ENCODE measurements at regions not wholly inside any gene's neighbourhood (a gene's known extent, or its start where the extent isn't known, plus 50 kb on each side); places are given as distances from the start of the nearest gene placed in this dataset.
"Not testable (repeated sequence)": the region's sequence is repeated elsewhere in the genome, so short reads cannot be mapped to it uniquely, and the experiment has no call there.

- H2BK5ac ChIP-seq (ENCODE audit: low read length) = no peak overlapping the region
- H3K4me1 ChIP-seq (ENCODE audit: control insufficient read depth, low read depth, low read length) = no peaks in the 10 kb centered on the region
- H2BK120ac ChIP-seq (ENCODE audit: low read depth, low read length) = no peak overlapping the region
- H3K4me2 ChIP-seq (ENCODE audit: low read length) = no peak overlapping the region
- H3K79me2 ChIP-seq (ENCODE audit: control insufficient read depth, insufficient read depth, low read length) = no peaks in the 10 kb centered on the region
- WGBS (ENCODE audit: extremely low coverage, insufficient coverage, low lambda C conversion rate) = no CpG with 5 or more reads among the region's 5 CpGs
- no peak overlapping the region for H3K9ac ChIP-seq (ENCODE audit: low read length)
- H3K36me3 ChIP-seq (ENCODE audit: control insufficient read depth, insufficient read depth, low read length) = no peaks in the 10 kb centered on the region
- H3K4ac ChIP-seq (ENCODE audit: low read depth, low read length) = no peak overlapping the region
- no peak overlapping the region for H3K23ac ChIP-seq (ENCODE audit: low read length)
- no peak overlapping the region for H3K4me3 ChIP-seq (ENCODE audit: low read length)
- H4K8ac ChIP-seq (ENCODE audit: low read depth, low read length) = no peak overlapping the region
- H3K18ac ChIP-seq (ENCODE audit: low read length) = no peak overlapping the region
- no peak overlapping the region for H4K5ac ChIP-seq (ENCODE audit: low read length)
- H3K27ac ChIP-seq (ENCODE audit: low read depth, low read length) = no peak overlapping the region
- H3K56ac ChIP-seq (ENCODE audit: low read length) = no peak overlapping the region
- no peaks in the 10 kb centered on the region for H3K27me3 ChIP-seq (ENCODE audit: insufficient read depth, low read length, poor library complexity)
- no peak overlapping the region for H2AK5ac ChIP-seq (ENCODE audit: low read length)
- H2BK15ac ChIP-seq (replicated peaks; ENCODE audit: low read depth) = no peak overlapping the region
- DNase-seq = no peak
- no peaks in the 10 kb centered on the region for H3K79me1 ChIP-seq (ENCODE audit: low read length)
Measured at GRCh38 chr2:21837168-21837960, 713.6 kb downstream of the TDRD15 start.

- H2BK120ac ChIP-seq (ENCODE audit: low read depth, low read length) = no peak overlapping the region
- H3K9ac ChIP-seq (ENCODE audit: low read length) = no peak overlapping the region
- H3K79me1 ChIP-seq (ENCODE audit: low read length) = no peaks in the 10 kb centered on the region
- no peaks in the 10 kb centered on the region for H3K36me3 ChIP-seq (ENCODE audit: control insufficient read depth, insufficient read depth, low read length)
- no CpG with 5 or more reads among the region's 3 CpGs for whole genome bisulfite sequencing (ENCODE audit: extremely low coverage, insufficient coverage, low lambda C conversion rate)
- H3K56ac ChIP-seq (ENCODE audit: low read length) = no peak overlapping the region
- H3K79me2 ChIP-seq (ENCODE audit: control insufficient read depth, insufficient read depth, low read length) = no peaks in the 10 kb centered on the region
- no peak overlapping the region for H3K4me2 ChIP-seq (ENCODE audit: low read length)
- no peak overlapping the region for H3K4me3 ChIP-seq (ENCODE audit: low read length)
- no peak overlapping the region for H4K8ac ChIP-seq (ENCODE audit: low read depth, low read length)
- no peak overlapping the region for H2BK15ac ChIP-seq (replicated peaks; ENCODE audit: low read depth)
- peak; percentile 80 for DNase-seq
- no peak overlapping the region for H4K5ac ChIP-seq (ENCODE audit: low read length)
- H3K18ac ChIP-seq (ENCODE audit: low read length) = no peak overlapping the region
- H3K27ac ChIP-seq (ENCODE audit: low read depth, low read length) = peak overlapping the region; percentile 55
- H3K4me1 ChIP-seq (ENCODE audit: control insufficient read depth, low read depth, low read length) = no peaks in the 10 kb centered on the region
- H2AK5ac ChIP-seq (ENCODE audit: low read length) = no peak overlapping the region
- H3K4ac ChIP-seq (ENCODE audit: low read depth, low read length) = no peak overlapping the region
- H3K23ac ChIP-seq (ENCODE audit: low read length) = no peak overlapping the region
- H3K27me3 ChIP-seq (ENCODE audit: insufficient read depth, low read length, poor library complexity) = no peaks in the 10 kb centered on the region
- H2BK5ac ChIP-seq (ENCODE audit: low read length) = no peak overlapping the region
Measured at GRCh38 chr2:21841341-21841740, 717.6 kb downstream of the TDRD15 start.

GRCh38 chr2:21850367-21850766 is 726.6 kb downstream of the TDRD15 start:
- H2BK5ac ChIP-seq (ENCODE audit: low read length); H3K56ac ChIP-seq (ENCODE audit: low read length); H4K5ac ChIP-seq (ENCODE audit: low read length); H3K79me1 ChIP-seq (ENCODE audit: low read length); H2BK15ac ChIP-seq (replicated peaks; ENCODE audit: low read depth); H3K18ac ChIP-seq (ENCODE audit: low read length); H3K36me3 ChIP-seq (ENCODE audit: control insufficient read depth, insufficient read depth, low read length); H2BK120ac ChIP-seq (ENCODE audit: low read depth, low read length); H3K4ac ChIP-seq (ENCODE audit: low read depth, low read length); DNase-seq; H3K9ac ChIP-seq (ENCODE audit: low read length); H2AK5ac ChIP-seq (ENCODE audit: low read length); H3K79me2 ChIP-seq (ENCODE audit: control insufficient read depth, insufficient read depth, low read length); H4K8ac ChIP-seq (ENCODE audit: low read depth, low read length); H3K23ac ChIP-seq (ENCODE audit: low read length); H3K27ac ChIP-seq (ENCODE audit: low read depth, low read length); H3K4me3 ChIP-seq (ENCODE audit: low read length); H3K4me2 ChIP-seq (ENCODE audit: low read length); H3K27me3 ChIP-seq (ENCODE audit: insufficient read depth, low read length, poor library complexity); H3K4me1 ChIP-seq (ENCODE audit: control insufficient read depth, low read depth, low read length): not testable (repeated sequence)
- no CpG with 5 or more reads among the region's 7 CpGs for WGBS (ENCODE audit: extremely low coverage, insufficient coverage, low lambda C conversion rate)

GRCh38 chr2:21854938-21855337 is 731.2 kb downstream of the TDRD15 start:
- Histone ChIP-seq H4K5ac (ENCODE audit: low read length) (no peak overlapping the region), H2AK5ac (ENCODE audit: low read length) (no peak overlapping the region), H3K27me3 (ENCODE audit: insufficient read depth, low read length, poor library complexity) (no peaks in the 10 kb centered on the region), H4K8ac (ENCODE audit: low read depth, low read length) (no peak overlapping the region), H2BK120ac (ENCODE audit: low read depth, low read length) (no peak overlapping the region), H2BK15ac (replicated peaks; ENCODE audit: low read depth) (no peak overlapping the region), H3K18ac (ENCODE audit: low read length) (no peak overlapping the region), H3K4me1 (ENCODE audit: control insufficient read depth, low read depth, low read length) (no peaks in the 10 kb centered on the region), H3K79me1 (ENCODE audit: low read length) (no peaks in the 10 kb centered on the region), H3K36me3 (ENCODE audit: control insufficient read depth, insufficient read depth, low read length) (no peaks in the 10 kb centered on the region), H3K79me2 (ENCODE audit: control insufficient read depth, insufficient read depth, low read length) (no peaks in the 10 kb centered on the region), H3K27ac (ENCODE audit: low read depth, low read length) (no peak overlapping the region), H3K4me3 (ENCODE audit: low read length) (no peak overlapping the region), H2BK5ac (ENCODE audit: low read length) (no peak overlapping the region), H3K23ac (ENCODE audit: low read length) (no peak overlapping the region), H3K56ac (ENCODE audit: low read length) (no peak overlapping the region), H3K4me2 (ENCODE audit: low read length) (no peak overlapping the region), H3K4ac (ENCODE audit: low read depth, low read length) (no peak overlapping the region), H3K9ac (ENCODE audit: low read length) (no peak overlapping the region)
- DNase-seq = no peak
- WGBS (ENCODE audit: extremely low coverage, insufficient coverage, low lambda C conversion rate) = no CpG with 5 or more reads among the region's 3 CpGs

GRCh38 chr2:21856708-21857107 is 732.9 kb downstream of the TDRD15 start:
- no peak overlapping the region for H2BK120ac ChIP-seq (ENCODE audit: low read depth, low read length)
- no CpG with 5 or more reads among the region's 3 CpGs for WGBS (ENCODE audit: extremely low coverage, insufficient coverage, low lambda C conversion rate)
- no peak overlapping the region for H3K9ac ChIP-seq (ENCODE audit: low read length)

GRCh38 chr2:21860907-21861306 is 737.1 kb downstream of the TDRD15 start:
- no peak overlapping the region for H4K8ac ChIP-seq (ENCODE audit: low read depth, low read length)
- no peak for DNase-seq
- no peaks in the 10 kb centered on the region for H3K4me1 ChIP-seq (ENCODE audit: control insufficient read depth, low read depth, low read length)
- H2AK5ac ChIP-seq (ENCODE audit: low read length) = no peak overlapping the region
- H3K79me1 ChIP-seq (ENCODE audit: low read length) = no peaks in the 10 kb centered on the region
- H3K4me2 ChIP-seq (ENCODE audit: low read length) = no peak overlapping the region
- H2BK5ac ChIP-seq (ENCODE audit: low read length) = no peak overlapping the region
- H3K4ac ChIP-seq (ENCODE audit: low read depth, low read length) = no peak overlapping the region
- no peak overlapping the region for H3K9ac ChIP-seq (ENCODE audit: low read length)
- WGBS (ENCODE audit: extremely low coverage, insufficient coverage, low lambda C conversion rate) = no CpG with 5 or more reads among the region's 2 CpGs
- no peak overlapping the region for H3K18ac ChIP-seq (ENCODE audit: low read length)
- H3K36me3 ChIP-seq (ENCODE audit: control insufficient read depth, insufficient read depth, low read length) = no peaks in the 10 kb centered on the region
- H3K79me2 ChIP-seq (ENCODE audit: control insufficient read depth, insufficient read depth, low read length) = no peaks in the 10 kb centered on the region
- no peak overlapping the region for H3K56ac ChIP-seq (ENCODE audit: low read length)
- H3K27me3 ChIP-seq (ENCODE audit: insufficient read depth, low read length, poor library complexity) = no peaks in the 10 kb centered on the region
- no peak overlapping the region for H2BK120ac ChIP-seq (ENCODE audit: low read depth, low read length)
- H3K4me3 ChIP-seq (ENCODE audit: low read length) = no peak overlapping the region
- H3K27ac ChIP-seq (ENCODE audit: low read depth, low read length) = no peak overlapping the region
- no peak overlapping the region for H4K5ac ChIP-seq (ENCODE audit: low read length)
- H3K23ac ChIP-seq (ENCODE audit: low read length) = no peak overlapping the region
- H2BK15ac ChIP-seq (replicated peaks; ENCODE audit: low read depth) = no peak overlapping the region

More at GRCh38 chr2:21856708-21857107, 732.9 kb downstream of the TDRD15 start:
- Histone ChIP-seq H4K5ac (ENCODE audit: low read length) (no peak overlapping the region), H3K27me3 (ENCODE audit: insufficient read depth, low read length, poor library complexity) (no peaks in the 10 kb centered on the region), H3K4me1 (ENCODE audit: control insufficient read depth, low read depth, low read length) (no peaks in the 10 kb centered on the region), H3K23ac (ENCODE audit: low read length) (no peak overlapping the region), H3K56ac (ENCODE audit: low read length) (no peak overlapping the region), H3K18ac (ENCODE audit: low read length) (no peak overlapping the region), H3K27ac (ENCODE audit: low read depth, low read length) (no peak overlapping the region), H3K4me3 (ENCODE audit: low read length) (no peak overlapping the region), H2BK15ac (replicated peaks; ENCODE audit: low read depth) (no peak overlapping the region), H3K36me3 (ENCODE audit: control insufficient read depth, insufficient read depth, low read length) (no peaks in the 10 kb centered on the region), H3K4ac (ENCODE audit: low read depth, low read length) (no peak overlapping the region), H3K4me2 (ENCODE audit: low read length) (no peak overlapping the region), H4K8ac (ENCODE audit: low read depth, low read length) (no peak overlapping the region), H2AK5ac (ENCODE audit: low read length) (no peak overlapping the region), H2BK5ac (ENCODE audit: low read length) (no peak overlapping the region), H3K79me2 (ENCODE audit: control insufficient read depth, insufficient read depth, low read length) (no peaks in the 10 kb centered on the region), H3K79me1 (ENCODE audit: low read length) (no peaks in the 10 kb centered on the region)
- no peak for DNase-seq
